Right lobe of liver (tissue), 6 donors: ENCODE measurements at regions not wholly inside any gene's neighbourhood (a gene's known extent, or its start where the extent isn't known, plus 50 kb on each side); places are given as distances from the start of the nearest gene placed in this dataset.
A peak's percentile ranks its signal among the peaks of the same experiment; 100 is the strongest.

Experiments
- ATAC-seq, 4 donors: fragments of 200-7000 bp; cut with Tn5 transposase; one replicate each; pipeline ENCODE4 v1.9.1; 2020; ENCODE audit warnings: mild to moderate bottlenecking in 4 of 4, moderate library complexity in 4 of 4
- DNase-seq, 3 donors: peaks; one replicate each; pipeline ENCODE4 v3.0.0-alpha.2; 2020
- H3K27ac ChIP-seq, 3 donors: fragments of 200-600 bp; one replicate each; pipeline ENCODE4 v1.8.0; 2022
- H3K27me3 ChIP-seq, 2 donors: fragments of 200-600 bp; one replicate each; pipeline ENCODE4 v1.8.0; 2022
- H3K36me3 ChIP-seq, 4 donors: fragments of 200-600 bp; sonication (generic) in 1 of 4; one replicate each; pipeline versions ENCODE4 v1.5.1 to v1.8.0; 2017 to 2022; ENCODE audit warnings: control low read depth in 1 of 4
- H3K4me1 ChIP-seq, 4 donors: fragments of 200-600 bp; sonication (generic) in 1 of 4; one replicate each; pipeline versions ENCODE4 v1.5.1 to v1.8.0; 2017 to 2022; ENCODE audit warnings: control low read depth in 1 of 4
- H3K4me3 ChIP-seq, 3 donors: fragments of 200-600 bp; one replicate each; pipeline ENCODE4 v1.8.0; 2022
- H3K9me3 ChIP-seq, 4 donors: fragments of 200-600 bp; sonication (generic) in 1 of 4; one replicate each; pipeline versions ENCODE4 v1.5.1 to v1.8.0; 2017 to 2022; ENCODE audit warnings: control low read depth in 1 of 4
- POLR2A ChIP-seq: fragments of 450-650 bp; IDR thresholded peaks from one replicate; pipeline ENCODE4 v1.6.1; 2017; ENCODE audit warnings: antibody characterized with exemption, mild to moderate bottlenecking
- WGBS: methylation state at CpG from one replicate; pipeline ENCODE4 v1.1.6; 2018; ENCODE audit warnings: low coverage, low lambda C conversion rate; ENCODE audit not compliant: insufficient coverage; ENCODE audit errors: missing lambda C conversion rate; 5-methylcytosine and 5-hydroxymethylcytosine counted together
- intact Hi-C, 2 donors: fragments of 100-400 bp; cut with DNase I; formaldehyde crosslinking; loops; one replicate each; pipeline versions ENCODE4 v1.11.2 to v1.14.1; 2022
- TF ChIP-seq, protein P1 (sequence below), 4 donors: fragments of 200-600 bp in 3 of 4; fragments of 450-650 bp in 1 of 4; IDR thresholded peaks; one replicate each; pipeline versions ENCODE4 v1.5.1 to v1.8.0; 2016 to 2022; ENCODE audit warnings: antibody characterized with exemption in 4 of 4, mild to moderate bottlenecking in 2 of 4
- donor health status: DM: no; HTN: yes; CAD: no.
- donor health status: DM: no; HTN: no; CAD: no.
- donor health status: DM: no; HTN: no; CAD: no.
- donor health status: DM: no; HTN: yes; CAD: no.
- donor health status: DM: no; HTN: yes; CAD: no.

DNA sequence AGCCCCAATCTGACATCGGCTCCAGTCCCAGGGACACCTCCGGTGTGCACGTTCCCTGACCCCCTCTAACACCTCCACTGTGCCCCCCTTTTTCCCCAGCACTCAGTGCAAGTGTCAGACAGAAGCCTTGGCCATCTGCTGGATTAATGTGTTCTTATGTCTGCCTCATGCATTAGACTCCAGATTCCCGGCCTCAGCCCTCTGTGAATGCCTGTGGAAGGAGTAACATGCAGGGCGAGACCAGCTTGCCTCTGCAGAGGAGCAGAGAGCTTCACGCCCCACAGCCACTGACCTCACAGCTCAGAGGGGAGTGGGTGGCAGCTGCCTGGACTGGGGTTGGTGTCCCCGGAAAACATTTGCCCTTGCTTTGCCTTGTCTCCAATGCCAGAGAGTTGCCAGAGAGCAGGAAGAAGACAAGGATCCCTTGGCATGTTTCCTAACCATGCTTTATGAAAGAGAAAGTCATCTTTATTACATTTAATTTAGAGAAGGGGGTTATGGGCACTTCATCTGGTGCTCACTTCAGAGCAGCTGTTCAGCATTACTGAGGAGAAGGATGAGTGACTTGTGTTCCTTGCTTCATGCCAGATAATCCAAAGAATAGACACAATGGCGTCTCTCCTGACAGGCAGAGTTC lies 91.6 kb upstream of the CXCL12 start:
- Histone ChIP-seq H3K4me3 (no peak overlapping the region), H3K4me1 (no peaks in the 10 kb centered on the region), H3K27me3 (no peaks in the 10 kb centered on the region), H3K36me3 (no peaks in the 10 kb centered on the region), H3K9me3 (no peaks in the 10 kb centered on the region), H3K27ac (no peak overlapping the region)
- no peak for ATAC-seq
- WGBS, result 59% methylated on average over 4 of the region's 8 CpGs
- TF ChIP-seq, protein P1, sequence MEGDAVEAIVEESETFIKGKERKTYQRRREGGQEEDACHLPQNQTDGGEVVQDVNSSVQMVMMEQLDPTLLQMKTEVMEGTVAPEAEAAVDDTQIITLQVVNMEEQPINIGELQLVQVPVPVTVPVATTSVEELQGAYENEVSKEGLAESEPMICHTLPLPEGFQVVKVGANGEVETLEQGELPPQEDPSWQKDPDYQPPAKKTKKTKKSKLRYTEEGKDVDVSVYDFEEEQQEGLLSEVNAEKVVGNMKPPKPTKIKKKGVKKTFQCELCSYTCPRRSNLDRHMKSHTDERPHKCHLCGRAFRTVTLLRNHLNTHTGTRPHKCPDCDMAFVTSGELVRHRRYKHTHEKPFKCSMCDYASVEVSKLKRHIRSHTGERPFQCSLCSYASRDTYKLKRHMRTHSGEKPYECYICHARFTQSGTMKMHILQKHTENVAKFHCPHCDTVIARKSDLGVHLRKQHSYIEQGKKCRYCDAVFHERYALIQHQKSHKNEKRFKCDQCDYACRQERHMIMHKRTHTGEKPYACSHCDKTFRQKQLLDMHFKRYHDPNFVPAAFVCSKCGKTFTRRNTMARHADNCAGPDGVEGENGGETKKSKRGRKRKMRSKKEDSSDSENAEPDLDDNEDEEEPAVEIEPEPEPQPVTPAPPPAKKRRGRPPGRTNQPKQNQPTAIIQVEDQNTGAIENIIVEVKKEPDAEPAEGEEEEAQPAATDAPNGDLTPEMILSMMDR (IDR thresholded peaks at IDR 0.05), result no peak
- intact Hi-C loops, result no loop called here
- DNase-seq, result no peak

DNA sequence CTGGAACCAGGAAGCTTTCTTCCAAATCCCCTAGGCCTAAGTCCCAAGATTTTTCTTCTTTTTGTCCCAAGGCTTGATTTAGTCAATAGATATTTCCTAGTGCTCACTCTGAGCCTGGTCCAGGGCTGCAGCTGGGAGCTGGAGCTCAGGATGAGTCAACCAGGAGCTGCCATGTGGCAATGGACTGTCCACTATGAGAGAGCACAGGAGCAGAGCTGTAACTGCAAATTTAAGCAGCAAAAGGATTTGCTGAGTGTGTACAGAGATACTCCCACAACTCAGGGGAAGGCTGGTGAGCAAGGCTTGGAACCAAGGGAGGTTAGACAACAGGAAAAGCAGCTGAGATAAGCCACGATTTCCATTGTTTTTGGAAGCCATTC lies 92.1 kb upstream of the CXCL12 start:
- no peak for ATAC-seq
- H3K9me3 ChIP-seq, result no peaks in the 10 kb centered on the region
- no peak overlapping the region for H3K27ac ChIP-seq
- DNase-seq, result no peak
- no peak overlapping the region for H3K4me3 ChIP-seq
- no peaks in the 10 kb centered on the region for H3K4me1 ChIP-seq
- TF ChIP-seq, protein P1 (IDR thresholded peaks at IDR 0.05), result no peak
- TF ChIP-seq POLR2A, result no peak
- no peaks in the 10 kb centered on the region for H3K36me3 ChIP-seq
- no peaks in the 10 kb centered on the region for H3K27me3 ChIP-seq
- 0% methylated on average over 1 of the region's 1 CpG for WGBS
- intact Hi-C loops, result no loop called here

DNA sequence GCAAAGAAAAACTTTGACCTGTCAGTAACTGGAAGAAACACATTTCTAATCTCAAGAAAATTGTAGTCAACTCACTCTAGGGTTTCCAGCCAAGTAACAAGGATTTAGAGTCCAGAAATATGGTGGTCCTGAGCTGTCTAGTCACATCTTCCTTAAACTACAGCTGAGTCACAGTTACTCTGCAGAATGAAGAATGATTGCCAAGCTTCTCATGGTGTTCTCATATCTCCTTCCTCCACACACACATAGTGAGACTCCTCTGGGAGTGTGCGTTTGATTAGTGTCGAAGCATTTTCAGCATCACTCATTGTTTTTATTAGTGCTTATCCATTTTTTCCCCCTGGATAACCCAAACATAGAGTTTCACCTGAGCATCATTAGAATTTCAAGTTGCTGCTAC lies 93.1 kb upstream of the CXCL12 start:
- peak in 1 of 4 donors; percentile 25 for ATAC-seq
- TF ChIP-seq, protein P1 (IDR thresholded peaks at IDR 0.05), result no peak
- TF ChIP-seq POLR2A, result no peak
- no peaks in the 10 kb centered on the region for H3K36me3 ChIP-seq
- no peaks in the 10 kb centered on the region for H3K27me3 ChIP-seq
- intact Hi-C loops, result no loop called here
- 50% methylated on average over 2 of the region's 2 CpGs for WGBS
- H3K9me3 ChIP-seq, result no peaks in the 10 kb centered on the region
- no peak overlapping the region for H3K27ac ChIP-seq
- no peak overlapping the region for H3K4me3 ChIP-seq
- H3K4me1 ChIP-seq, result no peaks in the 10 kb centered on the region
- no peak for DNase-seq

DNA sequence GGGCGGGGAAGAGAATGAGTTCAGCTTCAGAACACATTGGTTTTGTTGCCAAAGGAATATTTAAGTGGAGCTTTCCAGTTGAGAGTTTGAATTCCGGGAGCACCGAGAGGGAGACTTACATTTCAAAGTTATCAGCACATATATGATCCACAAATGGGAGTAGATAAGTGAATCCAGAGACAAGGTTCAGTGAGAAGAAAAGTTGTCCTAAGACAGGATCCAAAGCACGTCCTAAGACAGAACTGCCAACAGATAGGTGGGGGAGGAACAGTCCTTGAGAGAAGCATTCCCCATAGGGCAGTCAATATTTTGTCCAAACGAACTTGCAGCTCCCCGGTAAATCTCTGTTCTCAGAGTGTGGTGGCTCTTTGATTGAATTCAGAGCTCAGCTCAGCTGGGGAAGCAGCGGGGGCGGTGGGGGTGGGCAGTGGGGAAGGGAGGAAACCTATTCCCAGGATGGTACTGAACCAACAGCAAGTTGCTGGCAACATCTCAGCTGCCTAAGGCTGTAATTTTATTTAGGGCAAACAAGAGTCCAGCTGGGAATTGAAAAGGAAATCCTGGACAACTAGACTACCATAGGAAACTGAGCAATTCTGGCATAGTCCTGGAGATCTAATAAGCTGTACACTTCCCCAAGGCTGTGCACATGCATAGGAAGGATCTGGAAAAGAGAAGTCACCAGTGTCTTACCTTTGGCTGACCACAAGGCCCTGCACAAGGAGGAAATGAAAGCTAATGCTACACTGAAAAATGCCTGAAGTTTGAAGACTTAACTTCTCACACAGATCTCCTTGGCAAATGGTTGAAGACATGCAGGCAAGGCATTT lies 94.2 kb upstream of the CXCL12 start:
- H3K4me3 ChIP-seq, result no peak overlapping the region
- ATAC-seq (peak; percentile 46 to 78 (median 68)), DNase-seq (no peak)
- no peak for TF ChIP-seq POLR2A
- TF ChIP-seq, protein P1 (IDR thresholded peaks at IDR 0.05), result no peak
- H3K27ac ChIP-seq, result no peak overlapping the region
- 50% methylated on average over 7 of the region's 8 CpGs for WGBS
- no peaks in the 10 kb centered on the region for H3K4me1 ChIP-seq
- H3K36me3 ChIP-seq, result no peaks in the 10 kb centered on the region
- no peaks in the 10 kb centered on the region for H3K9me3 ChIP-seq
- intact Hi-C loops, result no loop called here
- H3K27me3 ChIP-seq, result no peaks in the 10 kb centered on the region
